Tibial artery (tissue), 4 donors: ENCODE measurements at regions not wholly inside any gene's neighbourhood (a gene's known extent, or its start where the extent isn't known, plus 50 kb on each side); places are given as distances from the start of the nearest gene placed in this dataset.

Source experiments
- DNase-seq, 2 donors: peaks; one replicate each; pipeline ENCODE4 v3.0.0-alpha.2; 2019
- H3K27ac ChIP-seq, 2 donors: fragments of 200-600 bp; sonication (generic) in 1 of 2; 1 replicate in 1 of 2; 2 replicates in 1 of 2; pipeline ENCODE4 v1.5.1; 2018 to 2019; ENCODE audit warnings: mild to moderate bottlenecking in 1 of 2
- H3K27me3 ChIP-seq, 2 donors: fragments of 200-600 bp; sonication (generic) in 1 of 2; one replicate each; pipeline versions ENCODE4 v1.5.1 to v1.6.0; 2016 to 2019
- H3K36me3 ChIP-seq, 3 donors: fragments of 200-600 bp; sonication (generic) in 2 of 3; one replicate each; pipeline ENCODE4 v1.5.1; 2016 to 2019; ENCODE audit warnings: mild to moderate bottlenecking in 2 of 3
- H3K4me1 ChIP-seq, 4 donors: fragments of 200-600 bp; sonication (generic) in 2 of 4; 1 replicate in 3 of 4; 2 replicates in 1 of 4; pipeline ENCODE4 v1.5.1; 2016 to 2019
- H3K4me3 ChIP-seq, 2 donors: fragments of 200-600 bp; sonication (generic) in 1 of 2; 1 replicate in 1 of 2; 2 replicates in 1 of 2; pipeline ENCODE4 v1.5.1; 2018 to 2019; ENCODE audit warnings: mild to moderate bottlenecking in 2 of 2
- H3K9me3 ChIP-seq, 3 donors: fragments of 200-600 bp; sonication (generic) in 1 of 3; one replicate each; pipeline ENCODE4 v1.5.1; 2016 to 2019
- CTCF ChIP-seq, 2 experiments: fragments of 200-600 bp in 1 of 2; fragments of 450-650 bp in 1 of 2; IDR thresholded peaks; one replicate each; pipeline ENCODE4 v1.5.1; 2017 to 2019; ENCODE audit warnings: antibody characterized with exemption in 2 of 2, mild to moderate bottlenecking in 1 of 2, moderate library complexity in 1 of 2
- intact Hi-C: fragments of 100-400 bp; cut with DNase I; formaldehyde crosslinking; loops from one replicate; pipeline ENCODE4 v1.15.0; 2023; ENCODE audit warnings: low total_unique reads

GRCh38 chr6:37114612-37115011 lies 55.3 kb upstream of the PIM1 start:
- no peak for DNase-seq
- intact Hi-C loops = no loop called here
- H3K36me3 ChIP-seq = no peaks in the 10 kb centered on the region
- no peak overlapping the region for H3K4me3 ChIP-seq
- H3K9me3 ChIP-seq = no peaks in the 10 kb centered on the region
- H3K27me3 ChIP-seq = no peaks in the 10 kb centered on the region
- no peak for TF ChIP-seq CTCF (IDR thresholded peaks at IDR 0.05)
- H3K4me1 ChIP-seq = no peaks in the 10 kb centered on the region
- H3K27ac ChIP-seq = no peak overlapping the region

- H3K4me3 ChIP-seq = no peak overlapping the region
- no peak for TF ChIP-seq CTCF (IDR thresholded peaks at IDR 0.05)
- no peak overlapping the region for H3K27ac ChIP-seq
- intact Hi-C loops = no loop called here
- no peaks in the 10 kb centered on the region for H3K36me3 ChIP-seq
- H3K4me1 ChIP-seq = no peaks in the 10 kb centered on the region
- H3K27me3 ChIP-seq = no peaks in the 10 kb centered on the region
- no peak for DNase-seq
- no peaks in the 10 kb centered on the region for H3K9me3 ChIP-seq
These were observed 54.6 kb upstream of the PIM1 start for GRCh38 chr6:37115236-37115895.

DNA sequence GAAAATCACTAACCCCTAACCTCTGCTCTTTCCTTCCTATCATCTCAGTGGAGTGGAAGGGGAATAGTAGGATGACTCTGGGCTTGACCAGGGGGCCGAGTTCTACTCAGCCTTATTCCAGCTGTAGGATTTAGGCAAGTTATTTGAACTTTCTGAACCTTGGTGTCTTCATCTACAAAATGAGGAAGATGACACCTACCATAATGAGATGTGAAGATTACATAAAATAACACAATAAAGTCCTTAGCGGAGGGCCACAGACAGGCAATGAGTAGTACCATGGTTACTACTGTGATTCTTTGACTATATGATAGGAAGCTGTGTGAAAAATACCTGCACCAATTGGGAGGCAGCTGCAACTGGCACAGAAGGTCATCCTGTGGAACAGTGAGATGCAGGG lies 53.6 kb upstream of the PIM1 start:
- Histone ChIP-seq H3K36me3 (no peaks in the 10 kb centered on the region), H3K4me1 (no peaks in the 10 kb centered on the region), H3K4me3 (no peak overlapping the region), H3K27ac (no peak overlapping the region), H3K27me3 (no peaks in the 10 kb centered on the region), H3K9me3 (no peaks in the 10 kb centered on the region)
- DNase-seq = no peak
- intact Hi-C loops = no loop called here
- no peak for TF ChIP-seq CTCF (IDR thresholded peaks at IDR 0.05)

DNA sequence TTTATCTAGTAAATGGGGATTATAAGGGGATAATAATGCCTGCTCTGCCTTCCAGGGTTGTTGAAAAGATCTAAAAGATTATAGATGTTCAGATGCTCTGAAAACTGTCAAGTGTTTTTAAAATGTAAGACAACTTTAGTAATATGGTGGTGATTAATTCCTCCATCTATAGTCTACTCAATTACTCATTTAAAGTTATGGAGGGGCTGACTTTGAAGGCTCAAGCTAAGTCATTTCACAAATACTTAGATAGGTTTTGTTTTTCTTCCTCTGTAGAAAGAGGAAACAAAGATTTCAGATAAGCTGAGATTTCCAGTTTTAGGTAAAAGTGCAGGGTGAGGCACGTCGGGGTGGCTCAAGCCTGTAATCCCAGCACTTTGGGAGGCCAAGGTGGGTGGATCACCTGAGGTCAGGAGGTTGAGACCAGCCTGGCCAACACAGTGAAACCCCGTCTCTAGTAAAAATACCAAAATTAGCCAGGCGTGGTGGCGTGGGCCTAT lies 50.5 kb upstream of the PIM1 start:
- Histone ChIP-seq H3K4me3 (no peak overlapping the region), H3K27ac (no peak overlapping the region), H3K27me3 (no peaks in the 10 kb centered on the region), H3K36me3 (no peaks in the 10 kb centered on the region), H3K4me1 (no peaks in the 10 kb centered on the region), H3K9me3 (no peaks in the 10 kb centered on the region)
- no peak for DNase-seq
- intact Hi-C loops = no loop called here
- no peak for TF ChIP-seq CTCF (IDR thresholded peaks at IDR 0.05)
